IMR-90 (cell line): ENCODE measurements at regions not wholly inside any gene's neighbourhood (a gene's known extent, or its start where the extent isn't known, plus 50 kb on each side); places are given as distances from the start of the nearest gene placed in this dataset.

Source experiments
- CEBPB ChIP-seq: IDR thresholded peaks from 2 replicates; pipeline ENCODE4 v1.6.1; 2012; ENCODE audit warnings: low read depth, low read length, improper control_type of control experiment
- POLR2A ChIP-seq: IDR thresholded peaks from 2 replicates; pipeline ENCODE4 v1.6.1; 2012; ENCODE audit warnings: mild to moderate bottlenecking, low read depth, low read length
- RAD21 ChIP-seq: IDR thresholded peaks from 2 replicates; pipeline ENCODE4 v1.6.1; 2012; ENCODE audit warnings: low read length, improper control_type of control experiment
- RCOR1 ChIP-seq: IDR thresholded peaks from 2 replicates; pipeline ENCODE4 v1.6.1; 2012; ENCODE audit warnings: mild to moderate bottlenecking, low read length, improper control_type of control experiment; ENCODE audit not compliant: insufficient replicate concordance
- RFX5 ChIP-seq: IDR thresholded peaks from 2 replicates; pipeline ENCODE4 v1.8.0; 2012; ENCODE audit warnings: low read depth, mild to moderate bottlenecking, low read length, moderate library complexity
- TF ChIP-seq, protein P1 (sequence below): conservative IDR thresholded peaks from 2 replicates; pipeline ENCODE4 v1.5.1; 2012; ENCODE audit warnings: mild to moderate bottlenecking, low read depth, low read length, improper control_type of control experiment
- TF ChIP-seq, protein P2 (sequence below): fragments of 150-350 bp; IDR thresholded peaks from 2 replicates; pipeline ENCODE4 v1.6.1; 2017; ENCODE audit warnings: mild to moderate bottlenecking, antibody characterized with exemption, low read length, low read depth
- TF ChIP-seq, protein P3 (sequence below): fragments of 150-350 bp; IDR thresholded peaks from 2 replicates; pipeline ENCODE4 v1.6.1; 2016; ENCODE audit warnings: low read depth, mild to moderate bottlenecking, low read length, moderate library complexity, borderline replicate concordance

DNA sequence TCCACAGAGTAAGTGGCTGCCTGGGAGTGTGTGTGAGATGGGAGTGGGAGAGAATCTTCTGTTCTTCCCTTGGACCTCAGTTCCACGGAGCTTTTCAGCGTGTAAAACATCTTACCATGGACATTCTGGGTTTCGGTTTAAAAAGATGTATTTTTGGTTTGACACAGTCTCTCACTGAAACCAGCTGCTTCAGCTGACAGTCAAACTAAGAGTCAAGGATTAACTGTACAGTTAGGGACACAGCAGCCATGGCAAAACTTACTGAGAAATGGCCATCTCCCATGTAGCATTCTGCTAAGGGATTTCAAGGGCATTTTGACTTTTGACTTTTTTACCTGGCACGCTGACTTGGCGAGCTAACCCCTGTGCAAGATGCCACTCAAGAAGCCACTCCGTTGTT is 93.8 kb upstream of the IL12B start:
- no peak for TF ChIP-seq POLR2A
- TF ChIP-seq, protein P1, sequence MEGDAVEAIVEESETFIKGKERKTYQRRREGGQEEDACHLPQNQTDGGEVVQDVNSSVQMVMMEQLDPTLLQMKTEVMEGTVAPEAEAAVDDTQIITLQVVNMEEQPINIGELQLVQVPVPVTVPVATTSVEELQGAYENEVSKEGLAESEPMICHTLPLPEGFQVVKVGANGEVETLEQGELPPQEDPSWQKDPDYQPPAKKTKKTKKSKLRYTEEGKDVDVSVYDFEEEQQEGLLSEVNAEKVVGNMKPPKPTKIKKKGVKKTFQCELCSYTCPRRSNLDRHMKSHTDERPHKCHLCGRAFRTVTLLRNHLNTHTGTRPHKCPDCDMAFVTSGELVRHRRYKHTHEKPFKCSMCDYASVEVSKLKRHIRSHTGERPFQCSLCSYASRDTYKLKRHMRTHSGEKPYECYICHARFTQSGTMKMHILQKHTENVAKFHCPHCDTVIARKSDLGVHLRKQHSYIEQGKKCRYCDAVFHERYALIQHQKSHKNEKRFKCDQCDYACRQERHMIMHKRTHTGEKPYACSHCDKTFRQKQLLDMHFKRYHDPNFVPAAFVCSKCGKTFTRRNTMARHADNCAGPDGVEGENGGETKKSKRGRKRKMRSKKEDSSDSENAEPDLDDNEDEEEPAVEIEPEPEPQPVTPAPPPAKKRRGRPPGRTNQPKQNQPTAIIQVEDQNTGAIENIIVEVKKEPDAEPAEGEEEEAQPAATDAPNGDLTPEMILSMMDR: no peak
- TF ChIP-seq RAD21: no peak
- TF ChIP-seq RFX5: no peak
- no peak for TF ChIP-seq CEBPB
- TF ChIP-seq, protein P2, sequence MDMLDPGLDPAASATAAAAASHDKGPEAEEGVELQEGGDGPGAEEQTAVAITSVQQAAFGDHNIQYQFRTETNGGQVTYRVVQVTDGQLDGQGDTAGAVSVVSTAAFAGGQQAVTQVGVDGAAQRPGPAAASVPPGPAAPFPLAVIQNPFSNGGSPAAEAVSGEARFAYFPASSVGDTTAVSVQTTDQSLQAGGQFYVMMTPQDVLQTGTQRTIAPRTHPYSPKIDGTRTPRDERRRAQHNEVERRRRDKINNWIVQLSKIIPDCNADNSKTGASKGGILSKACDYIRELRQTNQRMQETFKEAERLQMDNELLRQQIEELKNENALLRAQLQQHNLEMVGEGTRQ: no peak
- no peak for TF ChIP-seq RCOR1
- TF ChIP-seq, protein P3, sequence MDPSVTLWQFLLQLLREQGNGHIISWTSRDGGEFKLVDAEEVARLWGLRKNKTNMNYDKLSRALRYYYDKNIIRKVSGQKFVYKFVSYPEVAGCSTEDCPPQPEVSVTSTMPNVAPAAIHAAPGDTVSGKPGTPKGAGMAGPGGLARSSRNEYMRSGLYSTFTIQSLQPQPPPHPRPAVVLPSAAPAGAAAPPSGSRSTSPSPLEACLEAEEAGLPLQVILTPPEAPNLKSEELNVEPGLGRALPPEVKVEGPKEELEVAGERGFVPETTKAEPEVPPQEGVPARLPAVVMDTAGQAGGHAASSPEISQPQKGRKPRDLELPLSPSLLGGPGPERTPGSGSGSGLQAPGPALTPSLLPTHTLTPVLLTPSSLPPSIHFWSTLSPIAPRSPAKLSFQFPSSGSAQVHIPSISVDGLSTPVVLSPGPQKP: no peak
